GM23338 (cell line): ENCODE measurements at regions not wholly inside any gene's neighbourhood (a gene's known extent, or its start where the extent isn't known, plus 50 kb on each side); places are given as distances from the start of the nearest gene placed in this dataset.

ENCODE experiments used
- ATAC-seq: fragments of 200-7000 bp; cut with Tn5 transposase; 3 replicates; pipeline ENCODE4 v1.9.1; 2020
- DNase-seq: peaks from one replicate; pipeline ENCODE4 v3.0.0-alpha.2; 2015; ENCODE audit warnings: low spot score
- H2AFZ ChIP-seq: fragments of 200-600 bp; sonication (generic); 2 replicates; pipeline ENCODE4 v1.8.0; 2016; ENCODE audit warnings: antibody characterized with exemption, mild to moderate bottlenecking, moderate library complexity
- H3F3A ChIP-seq: fragments of 200-600 bp; sonication (generic); replicated peaks from 2 replicates; pipeline ENCODE4 v1.8.0; 2017; ENCODE audit warnings: antibody characterized with exemption, mixed run types, low read depth
- H3K27ac ChIP-seq: fragments of 200-600 bp; sonication (generic); 2 replicates; pipeline ENCODE4 v1.6.1; 2016; ENCODE audit warnings: low read depth
- H3K27me3 ChIP-seq: fragments of 200-600 bp; sonication (generic); 2 replicates; pipeline ENCODE4 v1.8.0; 2016; ENCODE audit warnings: mild to moderate bottlenecking, mixed run types, moderate library complexity; ENCODE audit not compliant: insufficient read depth
- H3K36me3 ChIP-seq: fragments of 200-600 bp; sonication (generic); 2 replicates; pipeline ENCODE4 v1.8.0; 2016; ENCODE audit warnings: mild to moderate bottlenecking; ENCODE audit not compliant: insufficient read depth
- H3K4me1 ChIP-seq: fragments of 200-600 bp; sonication (generic); 2 replicates; pipeline ENCODE4 v1.8.0; 2016; ENCODE audit warnings: mild to moderate bottlenecking, moderate library complexity; ENCODE audit not compliant: insufficient read depth
- H3K4me2 ChIP-seq: fragments of 200-600 bp; sonication (generic); 2 replicates; pipeline ENCODE4 v1.7.1; 2017; ENCODE audit warnings: mixed run types
- H3K4me3 ChIP-seq: fragments of 200-600 bp; sonication (generic); 2 replicates; pipeline ENCODE4 v1.6.1; 2016; ENCODE audit warnings: mixed run types
- H3K79me2 ChIP-seq: fragments of 200-600 bp; sonication (generic); replicated peaks from 2 replicates; pipeline ENCODE4 v1.8.0; 2017; ENCODE audit warnings: mild to moderate bottlenecking; ENCODE audit not compliant: insufficient read depth
- H3K9me2 ChIP-seq: fragments of 200-600 bp; sonication (generic); 2 replicates; pipeline ENCODE4 v1.8.0; 2017; ENCODE audit not compliant: insufficient read depth
- H4K20me1 ChIP-seq: fragments of 200-600 bp; sonication (generic); replicated peaks from 2 replicates; pipeline ENCODE4 v1.8.0; 2017; ENCODE audit warnings: mild to moderate bottlenecking; ENCODE audit not compliant: insufficient read depth
- H3K27ac Mint-ChIP-seq: 2 replicates; pipeline ENCODE4 v1.8.0; 2020; ENCODE audit warnings: inconsistent platforms, mild to moderate bottlenecking, moderate library complexity, mixed read lengths
- H3K27me3 Mint-ChIP-seq: 3 replicates; pipeline ENCODE4 v1.8.0; 2022; ENCODE audit warnings: low read depth, mild to moderate bottlenecking, moderate library complexity, mixed read lengths, inconsistent platforms; ENCODE audit not compliant: insufficient read depth, poor library complexity
- H3K36me3 Mint-ChIP-seq: 3 replicates; pipeline ENCODE4 v1.8.0; 2021; ENCODE audit warnings: low read depth, mild to moderate bottlenecking, inconsistent platforms, moderate library complexity, mixed read lengths
- H3K4me1 Mint-ChIP-seq: 3 replicates; pipeline ENCODE4 v1.8.0; 2020; ENCODE audit warnings: mild to moderate bottlenecking, inconsistent platforms, mixed read lengths
- H3K4me3 Mint-ChIP-seq: 3 replicates; pipeline ENCODE4 v1.8.0; 2021; ENCODE audit warnings: moderate library complexity, mild to moderate bottlenecking, inconsistent platforms, mixed read lengths
- H3K9me3 Mint-ChIP-seq: 3 replicates; pipeline ENCODE4 v1.8.0; 2020; ENCODE audit warnings: moderate library complexity, mild to moderate bottlenecking, inconsistent platforms, mixed read lengths
- CREB1 ChIP-seq: fragments of 250-450 bp; sonication (Bioruptor Pico); IDR thresholded peaks from 2 replicates; pipeline ENCODE4 v1.5.0; 2020; ENCODE audit warnings: low read depth, mild to moderate bottlenecking, moderate library complexity
- EZH2 ChIP-seq: fragments of 200-600 bp; sonication (generic); IDR thresholded peaks from one replicate; pipeline ENCODE4 v1.8.0; 2017; ENCODE audit warnings: antibody characterized with exemption, mild to moderate bottlenecking, low read depth; ENCODE audit not compliant: unreplicated experiment
- EZH2phosphoT487 ChIP-seq: fragments of 200-600 bp; sonication (generic); IDR thresholded peaks from one replicate; pipeline ENCODE4 v1.8.1; 2018; ENCODE audit warnings: antibody characterized with exemption; ENCODE audit not compliant: unreplicated experiment
- NANOG ChIP-seq: IDR thresholded peaks from 2 replicates; pipeline ENCODE4 v1.6.1; 2016; ENCODE audit warnings: antibody characterized with exemption, borderline replicate concordance
- POLR2AphosphoS5 ChIP-seq: IDR thresholded peaks from 2 replicates; pipeline ENCODE4 v1.6.1; 2016; ENCODE audit warnings: antibody characterized with exemption, low read depth
- ZNF114 ChIP-seq: fragments of 250-450 bp; sonication (Bioruptor Pico); IDR thresholded peaks from 2 replicates; pipeline ENCODE4 v1.5.0; 2020; ENCODE audit warnings: mild to moderate bottlenecking, moderate library complexity
- ZNF331 ChIP-seq: fragments of 250-450 bp; sonication (Bioruptor Pico); IDR thresholded peaks from 2 replicates; pipeline ENCODE4 v1.5.0; 2020; ENCODE audit warnings: low read depth, mild to moderate bottlenecking, moderate library complexity
- TF ChIP-seq, protein P1 (sequence below): fragments of 250-450 bp; sonication (Bioruptor Pico); IDR thresholded peaks from 2 replicates; pipeline ENCODE4 v1.5.0; 2020; ENCODE audit warnings: mild to moderate bottlenecking, moderate library complexity
- TF ChIP-seq, protein P2 (sequence below), 2 experiments: fragments of 200-600 bp in 1 of 2; sonication (generic) in 1 of 2; conservative IDR thresholded peaks; 2 replicates each; pipeline versions ENCODE4 v1.5.1 to v1.6.1; 2016 to 2017; ENCODE audit warnings: antibody characterized with exemption in 2 of 2, low read depth in 2 of 2, mild to moderate bottlenecking in 2 of 2, moderate library complexity in 1 of 2

DNA sequence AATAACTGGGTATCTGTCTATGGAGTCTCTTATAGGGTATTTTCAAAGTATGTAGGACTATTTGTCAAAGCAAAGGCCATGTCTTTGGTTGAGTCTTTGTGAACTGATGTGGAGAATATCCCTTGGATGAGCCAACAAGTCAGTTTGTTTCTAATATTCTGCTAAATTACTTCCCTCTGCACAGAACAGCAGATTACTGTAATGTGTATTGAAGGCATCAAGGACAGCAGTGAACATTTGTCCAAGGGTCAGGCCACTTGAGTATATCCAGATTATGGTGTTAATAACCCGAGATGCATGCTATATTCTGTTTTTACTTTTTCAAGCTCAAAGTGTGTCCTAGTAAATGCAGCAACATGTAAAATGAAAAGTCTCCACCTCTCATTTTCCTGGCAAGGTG is 144.2 kb upstream of the GLI3 start (continued):
- TF ChIP-seq, protein P1, sequence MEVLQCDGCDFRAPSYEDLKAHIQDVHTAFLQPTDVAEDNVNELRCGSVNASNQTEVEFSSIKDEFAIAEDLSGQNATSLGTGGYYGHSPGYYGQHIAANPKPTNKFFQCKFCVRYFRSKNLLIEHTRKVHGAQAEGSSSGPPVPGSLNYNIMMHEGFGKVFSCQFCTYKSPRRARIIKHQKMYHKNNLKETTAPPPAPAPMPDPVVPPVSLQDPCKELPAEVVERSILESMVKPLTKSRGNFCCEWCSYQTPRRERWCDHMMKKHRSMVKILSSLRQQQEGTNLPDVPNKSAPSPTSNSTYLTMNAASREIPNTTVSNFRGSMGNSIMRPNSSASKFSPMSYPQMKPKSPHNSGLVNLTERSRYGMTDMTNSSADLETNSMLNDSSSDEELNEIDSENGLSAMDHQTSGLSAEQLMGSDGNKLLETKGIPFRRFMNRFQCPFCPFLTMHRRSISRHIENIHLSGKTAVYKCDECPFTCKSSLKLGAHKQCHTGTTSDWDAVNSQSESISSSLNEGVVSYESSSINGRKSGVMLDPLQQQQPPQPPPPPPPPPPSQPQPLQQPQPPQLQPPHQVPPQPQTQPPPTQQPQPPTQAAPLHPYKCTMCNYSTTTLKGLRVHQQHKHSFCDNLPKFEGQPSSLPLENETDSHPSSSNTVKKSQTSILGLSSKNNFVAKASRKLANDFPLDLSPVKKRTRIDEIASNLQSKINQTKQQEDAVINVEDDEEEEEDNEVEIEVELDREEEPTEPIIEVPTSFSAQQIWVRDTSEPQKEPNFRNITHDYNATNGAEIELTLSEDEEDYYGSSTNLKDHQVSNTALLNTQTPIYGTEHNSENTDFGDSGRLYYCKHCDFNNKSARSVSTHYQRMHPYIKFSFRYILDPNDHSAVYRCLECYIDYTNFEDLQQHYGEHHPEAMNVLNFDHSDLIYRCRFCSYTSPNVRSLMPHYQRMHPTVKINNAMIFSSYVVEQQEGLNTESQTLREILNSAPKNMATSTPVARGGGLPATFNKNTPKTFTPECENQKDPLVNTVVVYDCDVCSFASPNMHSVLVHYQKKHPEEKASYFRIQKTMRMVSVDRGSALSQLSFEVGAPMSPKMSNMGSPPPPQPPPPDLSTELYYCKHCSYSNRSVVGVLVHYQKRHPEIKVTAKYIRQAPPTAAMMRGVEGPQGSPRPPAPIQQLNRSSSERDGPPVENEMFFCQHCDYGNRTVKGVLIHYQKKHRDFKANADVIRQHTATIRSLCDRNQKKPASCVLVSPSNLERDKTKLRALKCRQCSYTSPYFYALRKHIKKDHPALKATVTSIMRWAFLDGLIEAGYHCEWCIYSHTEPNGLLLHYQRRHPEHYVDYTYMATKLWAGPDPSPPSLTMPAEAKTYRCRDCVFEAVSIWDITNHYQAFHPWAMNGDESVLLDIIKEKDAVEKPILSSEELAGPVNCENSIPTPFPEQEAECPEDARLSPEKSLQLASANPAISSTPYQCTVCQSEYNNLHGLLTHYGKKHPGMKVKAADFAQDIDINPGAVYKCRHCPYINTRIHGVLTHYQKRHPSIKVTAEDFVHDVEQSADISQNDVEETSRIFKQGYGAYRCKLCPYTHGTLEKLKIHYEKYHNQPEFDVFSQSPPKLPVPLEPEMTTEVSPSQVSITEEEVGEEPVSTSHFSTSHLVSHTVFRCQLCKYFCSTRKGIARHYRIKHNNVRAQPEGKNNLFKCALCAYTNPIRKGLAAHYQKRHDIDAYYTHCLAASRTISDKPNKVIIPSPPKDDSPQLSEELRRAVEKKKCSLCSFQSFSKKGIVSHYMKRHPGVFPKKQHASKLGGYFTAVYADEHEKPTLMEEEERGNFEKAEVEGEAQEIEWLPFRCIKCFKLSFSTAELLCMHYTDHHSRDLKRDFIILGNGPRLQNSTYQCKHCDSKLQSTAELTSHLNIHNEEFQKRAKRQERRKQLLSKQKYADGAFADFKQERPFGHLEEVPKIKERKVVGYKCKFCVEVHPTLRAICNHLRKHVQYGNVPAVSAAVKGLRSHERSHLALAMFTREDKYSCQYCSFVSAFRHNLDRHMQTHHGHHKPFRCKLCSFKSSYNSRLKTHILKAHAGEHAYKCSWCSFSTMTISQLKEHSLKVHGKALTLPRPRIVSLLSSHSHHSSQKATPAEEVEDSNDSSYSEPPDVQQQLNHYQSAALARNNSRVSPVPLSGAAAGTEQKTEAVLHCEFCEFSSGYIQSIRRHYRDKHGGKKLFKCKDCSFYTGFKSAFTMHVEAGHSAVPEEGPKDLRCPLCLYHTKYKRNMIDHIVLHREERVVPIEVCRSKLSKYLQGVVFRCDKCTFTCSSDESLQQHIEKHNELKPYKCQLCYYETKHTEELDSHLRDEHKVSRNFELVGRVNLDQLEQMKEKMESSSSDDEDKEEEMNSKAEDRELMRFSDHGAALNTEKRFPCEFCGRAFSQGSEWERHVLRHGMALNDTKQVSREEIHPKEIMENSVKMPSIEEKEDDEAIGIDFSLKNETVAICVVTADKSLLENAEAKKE (CRISPR knock-in tag): no peak
- no peak for TF ChIP-seq EZH2
- TF ChIP-seq POLR2AphosphoS5: no peak
- no peak for TF ChIP-seq ZNF114 (CRISPR knock-in tag)
- no peak for TF ChIP-seq CREB1

DNA sequence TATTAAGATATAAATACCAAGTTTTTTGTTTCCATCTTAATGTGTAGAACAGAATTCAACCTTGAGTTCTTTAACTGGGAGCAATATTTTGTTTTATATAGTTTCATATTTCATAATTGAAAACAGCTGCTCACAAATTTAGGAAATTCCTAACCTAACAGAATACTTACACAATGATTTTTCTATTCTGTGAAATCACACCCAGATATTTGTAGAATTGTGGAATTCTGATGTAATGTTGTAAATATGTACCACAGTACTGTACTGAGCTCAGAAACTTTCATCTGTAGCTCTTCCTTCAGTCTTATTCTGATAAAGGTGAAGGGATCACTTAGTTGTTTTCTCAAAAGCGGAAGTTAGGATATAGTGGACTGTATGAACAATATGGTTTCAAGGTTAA is 143.4 kb upstream of the GLI3 start:
- Histone ChIP-seq H4K20me1 (no peaks in the 10 kb centered on the region), H3F3A (no peaks in the 10 kb centered on the region), H3K79me2 (no peaks in the 10 kb centered on the region), H3K9me2 (peaks cover 3% of the 10 kb centered on the region; the same call in 1 of the 2 replicates), H3K27ac (no peak overlapping the region), H3K4me2 (no peak overlapping the region), H3K27me3 (no peaks in the 10 kb centered on the region), H2AFZ (no peak overlapping the region), H3K36me3 (no peaks in the 10 kb centered on the region), H3K4me1 (no peaks in the 10 kb centered on the region), H3K4me3 (no peak overlapping the region)
- ATAC-seq (no peak), DNase-seq (no peak)
- Mint-ChIP-seq H3K4me3 (no peak overlapping the region), H3K36me3 (peaks cover 2% of the 10 kb centered on the region; the same call in 1 of the 3 replicates), H3K27ac (no peak overlapping the region), H3K9me3 (peaks cover 4% of the 10 kb centered on the region), H3K27me3 (no peaks in the 10 kb centered on the region), H3K4me1 (peaks cover 4% of the 10 kb centered on the region)
- TF ChIP-seq ZNF331 (CRISPR knock-in tag) (no peak), ZNF114 (CRISPR knock-in tag) (no peak), POLR2AphosphoS5 (no peak), NANOG (no peak), EZH2phosphoT487 (no peak)
- TF ChIP-seq, protein P2, sequence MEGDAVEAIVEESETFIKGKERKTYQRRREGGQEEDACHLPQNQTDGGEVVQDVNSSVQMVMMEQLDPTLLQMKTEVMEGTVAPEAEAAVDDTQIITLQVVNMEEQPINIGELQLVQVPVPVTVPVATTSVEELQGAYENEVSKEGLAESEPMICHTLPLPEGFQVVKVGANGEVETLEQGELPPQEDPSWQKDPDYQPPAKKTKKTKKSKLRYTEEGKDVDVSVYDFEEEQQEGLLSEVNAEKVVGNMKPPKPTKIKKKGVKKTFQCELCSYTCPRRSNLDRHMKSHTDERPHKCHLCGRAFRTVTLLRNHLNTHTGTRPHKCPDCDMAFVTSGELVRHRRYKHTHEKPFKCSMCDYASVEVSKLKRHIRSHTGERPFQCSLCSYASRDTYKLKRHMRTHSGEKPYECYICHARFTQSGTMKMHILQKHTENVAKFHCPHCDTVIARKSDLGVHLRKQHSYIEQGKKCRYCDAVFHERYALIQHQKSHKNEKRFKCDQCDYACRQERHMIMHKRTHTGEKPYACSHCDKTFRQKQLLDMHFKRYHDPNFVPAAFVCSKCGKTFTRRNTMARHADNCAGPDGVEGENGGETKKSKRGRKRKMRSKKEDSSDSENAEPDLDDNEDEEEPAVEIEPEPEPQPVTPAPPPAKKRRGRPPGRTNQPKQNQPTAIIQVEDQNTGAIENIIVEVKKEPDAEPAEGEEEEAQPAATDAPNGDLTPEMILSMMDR (conservative IDR thresholded peaks at IDR 0.05; ENCODE audit: low read depth in 2 of 2): no peak
- TF ChIP-seq, protein P1 (CRISPR knock-in tag): no peak
